Colonic mucosa (tissue), 4 donors: ENCODE measurements at regions not wholly inside any gene's neighbourhood (a gene's known extent, or its start where the extent isn't known, plus 50 kb on each side); places are given as distances from the start of the nearest gene placed in this dataset.

Experiments
- DNase-seq: peaks from one replicate; pipeline ENCODE4 v3.0.0-alpha.2; 2020
- H3K27ac ChIP-seq: fragments of 200-600 bp; one replicate; pipeline ENCODE4 v1.8.0; 2021
- H3K27me3 ChIP-seq: fragments of 200-600 bp; one replicate; pipeline ENCODE4 v1.8.0; 2021
- H3K36me3 ChIP-seq: fragments of 200-600 bp; one replicate; pipeline ENCODE4 v1.8.0; 2021
- H3K4me1 ChIP-seq: fragments of 200-600 bp; one replicate; pipeline ENCODE4 v1.8.0; 2021; ENCODE audit warnings: mild to moderate bottlenecking
- H3K4me3 ChIP-seq: fragments of 200-600 bp; one replicate; pipeline ENCODE4 v1.8.0; 2021
- H3K9ac ChIP-seq, 2 donors: one replicate each; pipeline ENCODE4 v1.7.0; 2013; ENCODE audit warnings: control low read depth in 2 of 2, low read depth in 2 of 2, low read length in 2 of 2
- H3K9me3 ChIP-seq: fragments of 200-600 bp; one replicate; pipeline ENCODE4 v1.8.0; 2021
- intact Hi-C: fragments of 100-400 bp; cut with DNase I; formaldehyde crosslinking; loops from one replicate; pipeline ENCODE4 v1.14.1; 2022
- TF ChIP-seq, protein P1 (sequence below): fragments of 200-600 bp; IDR thresholded peaks from one replicate; pipeline ENCODE4 v1.8.0; 2022; ENCODE audit warnings: antibody characterized with exemption, mild to moderate bottlenecking
- donor health status: healthy.
- donor health status: DM: no; HTN: no; CAD: no.
- donor health status: DM: no; HTN: no; CAD: no.

DNA sequence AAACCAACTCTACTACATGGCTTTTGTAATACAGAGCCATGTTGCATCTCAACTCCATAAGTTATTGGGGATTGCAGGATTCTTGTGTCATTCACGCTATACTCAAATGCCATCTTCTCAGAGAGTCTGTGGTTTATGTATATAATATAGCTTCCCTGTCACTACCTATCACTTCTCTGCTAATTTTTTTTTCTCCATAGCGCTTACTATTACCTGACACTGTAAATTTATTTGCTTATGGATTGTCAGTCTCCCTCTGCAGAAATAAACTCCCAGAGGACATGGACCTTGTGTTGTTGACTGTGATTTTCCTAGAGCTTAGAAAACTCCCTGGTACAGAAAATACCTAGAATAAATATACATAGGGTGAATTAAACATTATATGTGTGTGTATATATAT lies 990.5 kb downstream of the TBL1XR1 start:
- Histone ChIP-seq H3K9me3 (no peaks in the 10 kb centered on the region), H3K4me1 (no peaks in the 10 kb centered on the region), H3K27ac (no peak overlapping the region), H3K27me3 (no peaks in the 10 kb centered on the region), H3K9ac (no peak overlapping the region), H3K4me3 (no peak overlapping the region), H3K36me3 (no peaks in the 10 kb centered on the region)
- TF ChIP-seq, protein P1, sequence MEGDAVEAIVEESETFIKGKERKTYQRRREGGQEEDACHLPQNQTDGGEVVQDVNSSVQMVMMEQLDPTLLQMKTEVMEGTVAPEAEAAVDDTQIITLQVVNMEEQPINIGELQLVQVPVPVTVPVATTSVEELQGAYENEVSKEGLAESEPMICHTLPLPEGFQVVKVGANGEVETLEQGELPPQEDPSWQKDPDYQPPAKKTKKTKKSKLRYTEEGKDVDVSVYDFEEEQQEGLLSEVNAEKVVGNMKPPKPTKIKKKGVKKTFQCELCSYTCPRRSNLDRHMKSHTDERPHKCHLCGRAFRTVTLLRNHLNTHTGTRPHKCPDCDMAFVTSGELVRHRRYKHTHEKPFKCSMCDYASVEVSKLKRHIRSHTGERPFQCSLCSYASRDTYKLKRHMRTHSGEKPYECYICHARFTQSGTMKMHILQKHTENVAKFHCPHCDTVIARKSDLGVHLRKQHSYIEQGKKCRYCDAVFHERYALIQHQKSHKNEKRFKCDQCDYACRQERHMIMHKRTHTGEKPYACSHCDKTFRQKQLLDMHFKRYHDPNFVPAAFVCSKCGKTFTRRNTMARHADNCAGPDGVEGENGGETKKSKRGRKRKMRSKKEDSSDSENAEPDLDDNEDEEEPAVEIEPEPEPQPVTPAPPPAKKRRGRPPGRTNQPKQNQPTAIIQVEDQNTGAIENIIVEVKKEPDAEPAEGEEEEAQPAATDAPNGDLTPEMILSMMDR = no peak
- intact Hi-C loops = no loop called here
- DNase-seq = no peak

DNA sequence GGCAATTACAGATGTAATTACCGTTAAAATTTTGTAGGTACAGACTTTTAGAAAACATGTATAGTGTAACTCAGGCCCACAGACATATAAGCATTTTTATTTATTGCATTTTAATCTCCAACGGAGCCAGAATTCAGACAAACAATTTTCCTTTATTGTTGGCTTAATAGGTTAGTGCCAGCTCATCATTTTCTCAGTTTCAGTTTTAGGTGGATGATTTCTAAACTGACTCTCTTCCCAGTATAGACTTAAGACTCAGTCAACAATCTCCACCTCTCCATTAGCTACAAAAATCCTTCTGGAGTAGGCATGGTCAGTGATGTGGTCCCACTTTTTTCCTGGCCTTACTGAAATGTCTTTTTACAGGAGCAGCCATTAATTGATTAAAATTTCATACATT lies 994.6 kb downstream of the TBL1XR1 start:
- no peak overlapping the region for H3K4me3 ChIP-seq
- no peaks in the 10 kb centered on the region for H3K9me3 ChIP-seq
- TF ChIP-seq, protein P1 = no peak
- no peak for DNase-seq
- intact Hi-C loops = no loop called here
- H3K27me3 ChIP-seq = no peaks in the 10 kb centered on the region
- no peaks in the 10 kb centered on the region for H3K4me1 ChIP-seq
- no peak overlapping the region for H3K27ac ChIP-seq
- no peaks in the 10 kb centered on the region for H3K36me3 ChIP-seq
- no peak overlapping the region for H3K9ac ChIP-seq

DNA sequence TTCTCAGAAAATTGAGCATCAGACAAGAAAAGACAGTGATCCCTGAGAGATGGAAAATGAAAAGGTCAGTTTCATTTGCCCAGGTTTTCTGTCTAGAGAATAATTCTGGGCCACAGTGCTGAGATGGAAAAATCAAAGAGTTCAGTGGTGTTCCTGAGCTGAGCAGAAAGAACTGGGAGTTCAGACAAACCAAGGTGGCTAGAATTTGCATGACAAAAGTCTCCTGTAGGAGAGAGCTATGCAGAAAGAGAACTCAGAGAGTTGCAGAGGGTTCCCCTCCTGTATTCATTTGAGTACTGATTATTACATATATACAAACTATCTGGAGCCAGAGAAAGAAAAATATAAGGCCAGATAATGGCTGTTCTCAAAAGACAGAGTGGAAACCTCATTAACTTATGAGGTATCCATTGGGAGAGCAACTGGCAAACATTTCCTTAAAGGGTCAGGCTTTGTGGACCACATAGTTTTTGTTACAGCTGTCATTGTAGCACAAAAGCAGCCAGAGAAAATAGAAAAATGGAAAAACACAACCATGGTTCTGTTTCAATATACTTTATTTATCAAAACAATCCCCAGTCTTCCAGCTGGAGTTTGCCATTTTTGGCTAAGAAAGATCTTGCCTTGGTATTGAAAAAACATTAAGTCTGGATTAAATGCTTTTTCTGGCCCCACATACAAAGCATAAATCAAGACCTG lies 1004.1 kb downstream of the TBL1XR1 start:
- no peak for DNase-seq
- Histone ChIP-seq H3K27me3 (no peaks in the 10 kb centered on the region), H3K27ac (no peak overlapping the region), H3K9ac (no peak overlapping the region), H3K9me3 (no peaks in the 10 kb centered on the region), H3K4me1 (no peaks in the 10 kb centered on the region), H3K4me3 (no peak overlapping the region), H3K36me3 (no peaks in the 10 kb centered on the region)
- TF ChIP-seq, protein P1 = no peak
- intact Hi-C loops = no loop called here

DNA sequence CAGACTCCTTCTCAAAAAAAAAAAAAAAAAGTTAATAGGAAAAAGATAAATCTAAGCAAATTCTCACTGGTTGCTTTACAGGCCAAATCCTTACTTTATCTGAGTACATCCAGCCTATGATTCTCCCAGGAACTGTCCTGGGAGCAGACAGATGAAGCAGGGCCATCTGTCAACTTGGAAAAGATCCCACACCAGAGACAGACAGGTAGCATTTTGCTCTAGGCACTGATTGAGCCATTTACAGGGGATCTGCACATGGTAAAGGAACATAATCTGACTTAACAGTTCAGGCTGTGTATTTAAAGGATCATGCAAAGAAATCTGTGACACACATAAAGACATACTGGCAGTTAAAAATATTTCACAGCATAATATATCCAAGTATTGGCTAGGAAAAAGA lies 1006.5 kb downstream of the TBL1XR1 start:
- Histone ChIP-seq H3K36me3 (no peaks in the 10 kb centered on the region), H3K9ac (no peak overlapping the region), H3K27ac (no peak overlapping the region), H3K4me3 (no peak overlapping the region), H3K27me3 (no peaks in the 10 kb centered on the region), H3K4me1 (no peaks in the 10 kb centered on the region), H3K9me3 (no peaks in the 10 kb centered on the region)
- intact Hi-C loops = no loop called here
- TF ChIP-seq, protein P1 = no peak
- DNase-seq = no peak

DNA sequence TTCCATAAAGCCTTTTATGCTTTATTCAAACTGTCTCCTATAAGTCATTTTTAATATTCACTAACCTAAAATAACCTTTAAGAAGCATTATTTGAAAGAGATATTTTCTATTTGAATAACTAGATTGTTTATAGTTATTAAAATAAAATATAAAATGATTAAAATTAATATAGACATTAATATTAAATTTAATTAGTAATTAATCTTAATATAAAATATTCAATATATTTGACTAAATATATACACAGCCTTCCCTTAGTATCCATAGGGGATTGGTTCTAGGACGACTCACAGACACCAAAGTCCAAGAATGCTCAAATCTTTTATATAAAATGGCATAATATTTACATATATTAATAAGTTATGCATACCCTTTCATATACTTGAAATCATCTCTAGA lies 1014.1 kb downstream of the TBL1XR1 start:
- intact Hi-C loops = no loop called here
- H3K4me1 ChIP-seq = no peaks in the 10 kb centered on the region
- TF ChIP-seq, protein P1 = no peak
- H3K9ac ChIP-seq = no peak overlapping the region
- no peaks in the 10 kb centered on the region for H3K9me3 ChIP-seq
- DNase-seq = no peak
- no peaks in the 10 kb centered on the region for H3K27me3 ChIP-seq
- H3K4me3 ChIP-seq = no peak overlapping the region
- no peaks in the 10 kb centered on the region for H3K36me3 ChIP-seq
- no peak overlapping the region for H3K27ac ChIP-seq
